ENCODE measurements at regions not wholly inside any gene's neighbourhood (a gene's known extent, or its start where the extent isn't known, plus 50 kb on each side); places are given as distances from the start of the nearest gene placed in this dataset.

- no peak for DNase-seq
These were observed 397.3 kb upstream of the KLF4 start for GRCh38 chr9:107886826-107887225.

GRCh38 chr9:107883496-107884124 lies 394.0 kb upstream of the KLF4 start:
- no peak for DNase-seq

GRCh38 chr9:107881626-107882300 lies 392.2 kb upstream of the KLF4 start:
- no peak for DNase-seq

GRCh38 chr9:107878462-107878861 lies 388.9 kb upstream of the KLF4 start:
- no peak for DNase-seq

- no peak for DNase-seq
These were observed 386.0 kb upstream of the KLF4 start for GRCh38 chr9:107875571-107875980.

- DNase-seq = no peak
These were observed 385.2 kb upstream of the KLF4 start for GRCh38 chr9:107874591-107875369.

- DNase-seq = no peak
These were observed 384.6 kb upstream of the KLF4 start for GRCh38 chr9:107874137-107874536.

GRCh38 chr9:107872457-107873192 lies 383.1 kb upstream of the KLF4 start:
- DNase-seq = no peak

- DNase-seq = no peak
These were observed 381.5 kb upstream of the KLF4 start for GRCh38 chr9:107870927-107871680.

GRCh38 chr9:107870221-107870620 lies 380.7 kb upstream of the KLF4 start:
- DNase-seq = no peak

GRCh38 chr9:107869111-107869510 lies 379.5 kb upstream of the KLF4 start:
- no peak for DNase-seq

- DNase-seq = no peak
These were observed 378.6 kb upstream of the KLF4 start for GRCh38 chr9:107868186-107868585.

GRCh38 chr9:107867738-107868137 lies 378.2 kb upstream of the KLF4 start:
- DNase-seq = no peak

- DNase-seq = no peak
These were observed 377.2 kb upstream of the KLF4 start for GRCh38 chr9:107866711-107867311.

- DNase-seq = no peak
These were observed 373.8 kb upstream of the KLF4 start for GRCh38 chr9:107863396-107863795.

- DNase-seq = no peak
These were observed 373.3 kb upstream of the KLF4 start for GRCh38 chr9:107862881-107863280.

- no peak for DNase-seq
These were observed 372.8 kb upstream of the KLF4 start for GRCh38 chr9:107862323-107862722.

- DNase-seq = no peak
These were observed 371.5 kb upstream of the KLF4 start for GRCh38 chr9:107861075-107861474.

GRCh38 chr9:107858260-107858659 lies 368.7 kb upstream of the KLF4 start:
- no peak for DNase-seq

- DNase-seq = no peak
These were observed 367.1 kb upstream of the KLF4 start for GRCh38 chr9:107856633-107857032.

- DNase-seq = no peak
These were observed 365.6 kb upstream of the KLF4 start for GRCh38 chr9:107855164-107855563.

GRCh38 chr9:107853461-107853860 lies 363.9 kb upstream of the KLF4 start:
- DNase-seq = no peak

All from activated CD4-positive, CD25-positive, alpha-beta regulatory T cell (primary cell).